Stimulated activated CD8-positive, alpha-beta memory T cell treated with anti-CD3 and anti-CD28 coated beads, Interleukin-4, amount 100 ng/mL, for 48 hours (primary cell): ENCODE measurements at regions not wholly inside any gene's neighbourhood (a gene's known extent, or its start where the extent isn't known, plus 50 kb on each side); places are given as distances from the start of the nearest gene placed in this dataset.
"Not testable (repeated sequence)": the region's sequence is repeated elsewhere in the genome, so short reads cannot be mapped to it uniquely, and the experiment has no call there.

Source experiments
- DNase-seq: peaks from one replicate; pipeline ENCODE4 v3.0.0-alpha.2; 2020

- DNase-seq, result no peak
Observed at GRCh38 chr3:18185624-18186023, 239.5 kb downstream of the SATB1 start.

GRCh38 chr3:18182923-18183322 lies 242.2 kb downstream of the SATB1 start:
- not testable (repeated sequence) for DNase-seq

- no peak for DNase-seq
Observed at GRCh38 chr3:18179521-18179920, 245.6 kb downstream of the SATB1 start.

- no peak for DNase-seq
Observed at GRCh38 chr3:18177271-18177670, 247.9 kb downstream of the SATB1 start.

- DNase-seq, result not testable (repeated sequence)
Observed at GRCh38 chr3:18173891-18174290, 251.2 kb downstream of the SATB1 start.

GRCh38 chr3:18159681-18160080 lies 265.5 kb downstream of the SATB1 start:
- no peak for DNase-seq

GRCh38 chr3:18153571-18154173 lies 271.5 kb downstream of the SATB1 start:
- no peak for DNase-seq

GRCh38 chr3:18151199-18151598 lies 273.9 kb downstream of the SATB1 start:
- DNase-seq, result no peak

- DNase-seq, result no peak
Observed at GRCh38 chr3:18149935-18150334, 275.2 kb downstream of the SATB1 start.

GRCh38 chr3:18149386-18149785 lies 275.8 kb downstream of the SATB1 start:
- no peak for DNase-seq

- no peak for DNase-seq
Observed at GRCh38 chr3:18144571-18144970, 280.6 kb downstream of the SATB1 start.

GRCh38 chr3:18143258-18143780 lies 281.8 kb downstream of the SATB1 start:
- no peak for DNase-seq

GRCh38 chr3:18137958-18138357 lies 287.2 kb downstream of the SATB1 start:
- DNase-seq, result no peak

- DNase-seq, result no peak
Observed at GRCh38 chr3:18135060-18135814, 289.9 kb downstream of the SATB1 start.

GRCh38 chr3:18134386-18135059 lies 290.6 kb downstream of the SATB1 start:
- DNase-seq, result no peak

- DNase-seq, result no peak
Observed at GRCh38 chr3:18132991-18133390, 292.1 kb downstream of the SATB1 start.

- no peak for DNase-seq
Observed at GRCh38 chr3:18127859-18128681, 297.1 kb downstream of the SATB1 start.

- DNase-seq, result no peak
Observed at GRCh38 chr3:18127174-18127858, 297.8 kb downstream of the SATB1 start.

GRCh38 chr3:18126772-18127171 lies 298.4 kb downstream of the SATB1 start:
- no peak for DNase-seq

GRCh38 chr3:18124501-18124900 lies 300.6 kb downstream of the SATB1 start:
- no peak for DNase-seq

GRCh38 chr3:18122264-18122663 lies 302.9 kb downstream of the SATB1 start:
- DNase-seq, result no peak

GRCh38 chr3:18121020-18121419 lies 304.1 kb downstream of the SATB1 start:
- DNase-seq, result no peak
